ENCODE measurements at regions not wholly inside any gene's neighbourhood (a gene's known extent, or its start where the extent isn't known, plus 50 kb on each side); places are given as distances from the start of the nearest gene placed in this dataset.

- Mint-ChIP-seq H3K36me3 (ENCODE audit: insufficient read depth) (no peaks in the 10 kb centered on the region), H3K4me3 (no peak overlapping the region), H3K27ac (ENCODE audit: low read depth) (no peak overlapping the region), H3K27me3 (peaks cover 12% of the 10 kb centered on the region), H3K9me3 (no peaks in the 10 kb centered on the region), H3K4me1 (no peaks in the 10 kb centered on the region)
- ATAC-seq (replicated peaks; ENCODE audit: extremely low read depth, poor library complexity, severe bottlenecking) = no peak
- no peak for DNase-seq (ENCODE audit: low spot score in 2 of 2)
These were observed 64.2 kb upstream of the ZNF469 start for GRCh38 chr16:88318521-88318920.

DNA sequence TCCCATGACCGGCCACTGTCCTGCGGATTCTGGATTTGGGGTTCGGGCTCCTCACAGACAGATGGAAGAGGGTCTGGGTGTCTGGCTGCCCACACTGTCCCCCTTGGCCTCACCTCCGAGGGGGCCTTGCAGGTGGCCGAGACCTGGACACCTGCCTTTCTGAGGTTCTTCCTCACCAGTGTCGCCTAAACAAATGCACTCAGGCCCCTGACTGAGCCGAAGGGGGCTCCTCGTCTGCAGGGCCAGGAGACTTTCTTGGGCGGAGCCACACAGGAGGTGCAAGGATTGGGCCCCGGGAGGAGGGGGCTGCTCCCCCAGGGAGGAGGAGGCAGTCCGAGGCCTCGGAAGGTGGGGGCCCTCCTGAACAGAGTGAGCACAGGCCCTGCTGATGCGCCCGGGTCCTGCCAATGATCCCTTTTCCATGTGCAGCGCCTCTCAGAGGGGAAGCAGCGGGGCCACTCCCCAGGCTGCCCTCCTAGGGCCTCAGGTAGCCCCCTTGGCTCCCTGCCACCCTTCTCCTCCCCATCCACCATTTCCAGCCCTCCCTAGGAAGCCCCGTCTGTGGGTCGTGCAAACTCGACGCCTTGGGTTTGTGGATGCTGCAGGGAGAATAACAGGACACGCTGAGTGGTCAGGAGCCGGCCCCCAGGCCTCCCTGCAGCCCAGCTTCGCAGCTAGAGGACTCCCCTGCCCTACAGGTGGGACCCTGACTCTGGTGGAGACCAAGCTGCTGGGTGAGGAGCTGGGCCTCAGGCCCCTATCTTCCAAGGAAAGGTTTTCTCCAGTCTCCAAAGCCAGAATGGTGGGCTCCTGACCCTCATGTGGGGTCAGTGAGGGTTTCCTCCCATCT lies 63.4 kb upstream of the ZNF469 start:
- DNase-seq (ENCODE audit: low spot score in 2 of 2) (no peak), ATAC-seq (replicated peaks; ENCODE audit: extremely low read depth, poor library complexity, severe bottlenecking) (no peak)
- Mint-ChIP-seq H3K27ac (ENCODE audit: low read depth) (no peak overlapping the region), H3K27me3 (peaks cover 12% of the 10 kb centered on the region), H3K4me3 (no peak overlapping the region), H3K36me3 (ENCODE audit: insufficient read depth) (no peaks in the 10 kb centered on the region), H3K4me1 (no peaks in the 10 kb centered on the region), H3K9me3 (no peaks in the 10 kb centered on the region)

- Mint-ChIP-seq H3K27ac (ENCODE audit: low read depth) (no peak overlapping the region), H3K36me3 (ENCODE audit: insufficient read depth) (no peaks in the 10 kb centered on the region), H3K4me1 (no peaks in the 10 kb centered on the region), H3K27me3 (peaks cover 12% of the 10 kb centered on the region), H3K4me3 (no peak overlapping the region), H3K9me3 (no peaks in the 10 kb centered on the region)
- DNase-seq (ENCODE audit: low spot score in 2 of 2) (no peak), ATAC-seq (replicated peaks; ENCODE audit: extremely low read depth, poor library complexity, severe bottlenecking) (no peak)
These were observed 61.7 kb upstream of the ZNF469 start for GRCh38 chr16:88320947-88321634.

- no peak overlapping the region for H3K27ac Mint-ChIP-seq (ENCODE audit: low read depth)
- H3K4me3 Mint-ChIP-seq = no peak overlapping the region
These were observed 60.9 kb upstream of the ZNF469 start for GRCh38 chr16:88321635-88322499.

GRCh38 chr16:88322500-88322970 lies 60.2 kb upstream of the ZNF469 start:
- H3K36me3 Mint-ChIP-seq (ENCODE audit: insufficient read depth) = peaks cover under 1% of the 10 kb centered on the region
- H3K27ac Mint-ChIP-seq (ENCODE audit: low read depth) = no peak overlapping the region
- peaks cover 7% of the 10 kb centered on the region for H3K27me3 Mint-ChIP-seq

More at GRCh38 chr16:88321635-88322499, 60.9 kb upstream of the ZNF469 start:
- DNase-seq (ENCODE audit: low spot score in 2 of 2) = no peak
- H3K27me3 Mint-ChIP-seq = peaks cover 12% of the 10 kb centered on the region
- no peaks in the 10 kb centered on the region for H3K36me3 Mint-ChIP-seq (ENCODE audit: insufficient read depth)
- ATAC-seq (replicated peaks; ENCODE audit: extremely low read depth, poor library complexity, severe bottlenecking) = no peak
- no peaks in the 10 kb centered on the region for H3K9me3 Mint-ChIP-seq
- H3K4me1 Mint-ChIP-seq = no peaks in the 10 kb centered on the region

DNA sequence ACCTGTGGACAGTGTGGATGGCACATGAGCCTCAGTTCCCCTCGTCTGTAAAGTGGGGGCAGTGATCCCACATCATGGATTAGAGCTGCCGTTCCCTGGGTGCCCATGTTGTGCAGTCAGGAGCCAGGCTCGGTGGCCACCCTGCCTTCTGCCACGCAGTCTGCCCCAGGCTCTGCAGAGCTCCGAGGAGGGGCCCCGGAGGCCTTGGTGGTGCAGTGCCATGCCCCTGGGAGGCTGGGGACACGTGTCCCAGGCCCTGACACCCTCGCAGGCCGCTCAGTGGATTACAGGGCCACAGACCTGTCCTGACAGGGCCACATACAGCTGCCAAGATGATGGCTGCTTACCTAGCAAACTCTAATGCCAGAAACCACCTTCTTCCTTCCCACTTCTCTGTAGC lies 59.7 kb upstream of the ZNF469 start:
- ATAC-seq (replicated peaks; ENCODE audit: extremely low read depth, poor library complexity, severe bottlenecking) (no peak), DNase-seq (ENCODE audit: low spot score in 2 of 2) (no peak)
- H3K27ac Mint-ChIP-seq (ENCODE audit: low read depth) = no peak overlapping the region
- peaks cover 2% of the 10 kb centered on the region for H3K27me3 Mint-ChIP-seq
- H3K4me1 Mint-ChIP-seq = no peaks in the 10 kb centered on the region
- peaks cover 2% of the 10 kb centered on the region for H3K36me3 Mint-ChIP-seq (ENCODE audit: insufficient read depth)
- H3K9me3 Mint-ChIP-seq = no peaks in the 10 kb centered on the region
- no peak overlapping the region for H3K4me3 Mint-ChIP-seq

More at GRCh38 chr16:88322500-88322970, 60.2 kb upstream of the ZNF469 start:
- no peaks in the 10 kb centered on the region for H3K4me1 Mint-ChIP-seq
- ATAC-seq (replicated peaks; ENCODE audit: extremely low read depth, poor library complexity, severe bottlenecking) = no peak
- no peak for DNase-seq (ENCODE audit: low spot score in 2 of 2)
- H3K9me3 Mint-ChIP-seq = no peaks in the 10 kb centered on the region
- no peak overlapping the region for H3K4me3 Mint-ChIP-seq

GRCh38 chr16:88323546-88324330 lies 59.0 kb upstream of the ZNF469 start:
- no peak overlapping the region for H3K27ac Mint-ChIP-seq (ENCODE audit: low read depth)
- H3K4me3 Mint-ChIP-seq = no peak overlapping the region
- H3K9me3 Mint-ChIP-seq = no peaks in the 10 kb centered on the region
- no peaks in the 10 kb centered on the region for H3K27me3 Mint-ChIP-seq
- ATAC-seq (replicated peaks; ENCODE audit: extremely low read depth, poor library complexity, severe bottlenecking) = no peak
- no peaks in the 10 kb centered on the region for H3K4me1 Mint-ChIP-seq
- H3K36me3 Mint-ChIP-seq (ENCODE audit: insufficient read depth) = peaks cover 2% of the 10 kb centered on the region
- DNase-seq (ENCODE audit: low spot score in 2 of 2) = no peak

DNA sequence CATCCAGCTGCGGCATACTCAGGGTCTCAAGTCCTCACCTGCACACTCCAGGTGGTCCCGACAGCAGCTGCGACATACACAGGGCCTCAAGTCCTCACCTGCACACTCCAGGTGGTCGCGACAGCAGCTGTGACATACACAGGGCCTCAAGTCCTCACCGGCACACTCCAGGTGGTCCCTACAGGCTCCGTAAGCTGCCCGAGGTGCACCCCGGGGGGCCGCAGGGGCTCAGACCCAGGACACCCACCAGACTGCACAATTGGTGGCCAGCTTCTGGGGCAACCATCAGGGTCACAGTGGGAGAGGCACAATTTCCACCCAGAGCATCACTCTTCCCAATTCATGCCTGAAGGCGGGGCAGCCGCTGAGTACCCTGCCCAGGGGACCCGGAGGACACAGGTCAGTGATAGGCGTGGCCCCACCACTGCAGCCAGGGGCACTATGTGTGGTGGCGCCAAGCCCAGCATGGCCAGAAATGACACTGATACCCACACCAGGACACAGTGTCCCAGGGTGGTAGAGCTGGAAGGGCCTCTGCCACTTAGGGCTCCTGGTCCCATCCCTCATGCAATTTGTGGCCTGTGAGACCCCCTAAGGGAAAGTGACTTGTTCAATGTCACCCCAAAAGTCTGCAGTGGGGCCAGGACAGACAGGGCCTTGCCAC lies 57.5 kb upstream of the ZNF469 start:
- peaks cover 2% of the 10 kb centered on the region for H3K36me3 Mint-ChIP-seq (ENCODE audit: insufficient read depth)
- H3K27me3 Mint-ChIP-seq = no peaks in the 10 kb centered on the region
- H3K4me3 Mint-ChIP-seq = no peak overlapping the region
- no peak overlapping the region for H3K27ac Mint-ChIP-seq (ENCODE audit: low read depth)
- DNase-seq (ENCODE audit: low spot score in 2 of 2) (no peak), ATAC-seq (replicated peaks; ENCODE audit: extremely low read depth, poor library complexity, severe bottlenecking) (no peak)
- H3K4me1 Mint-ChIP-seq = no peaks in the 10 kb centered on the region
- H3K9me3 Mint-ChIP-seq = no peaks in the 10 kb centered on the region

DNA sequence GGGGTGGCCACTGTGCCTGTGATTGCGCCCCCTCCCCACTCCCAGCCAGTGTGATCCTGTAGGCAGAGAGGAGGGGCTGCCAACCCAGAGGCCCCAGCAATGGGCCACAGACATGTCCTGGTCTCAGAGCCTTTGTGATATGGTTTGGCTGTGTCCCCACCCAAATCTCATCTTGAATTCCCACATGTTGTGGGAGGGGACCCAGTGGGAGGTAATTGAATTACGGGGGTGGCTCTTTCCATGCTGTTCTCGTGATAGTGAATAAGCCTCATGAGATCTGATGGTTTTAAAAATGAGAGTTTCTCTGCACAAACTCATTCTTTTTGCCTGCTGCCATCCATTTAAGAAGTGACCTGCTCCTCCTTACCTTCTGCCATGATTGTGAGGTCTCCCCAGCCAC lies 56.8 kb upstream of the ZNF469 start:
- H3K27me3 Mint-ChIP-seq = no peaks in the 10 kb centered on the region
- DNase-seq (ENCODE audit: low spot score in 2 of 2) (no peak), ATAC-seq (replicated peaks; ENCODE audit: extremely low read depth, poor library complexity, severe bottlenecking) (no peak)
- H3K27ac Mint-ChIP-seq (ENCODE audit: low read depth) = no peak overlapping the region
- no peak overlapping the region for H3K4me3 Mint-ChIP-seq
- H3K9me3 Mint-ChIP-seq = no peaks in the 10 kb centered on the region
- no peaks in the 10 kb centered on the region for H3K4me1 Mint-ChIP-seq
- peaks cover 2% of the 10 kb centered on the region for H3K36me3 Mint-ChIP-seq (ENCODE audit: insufficient read depth)

DNA sequence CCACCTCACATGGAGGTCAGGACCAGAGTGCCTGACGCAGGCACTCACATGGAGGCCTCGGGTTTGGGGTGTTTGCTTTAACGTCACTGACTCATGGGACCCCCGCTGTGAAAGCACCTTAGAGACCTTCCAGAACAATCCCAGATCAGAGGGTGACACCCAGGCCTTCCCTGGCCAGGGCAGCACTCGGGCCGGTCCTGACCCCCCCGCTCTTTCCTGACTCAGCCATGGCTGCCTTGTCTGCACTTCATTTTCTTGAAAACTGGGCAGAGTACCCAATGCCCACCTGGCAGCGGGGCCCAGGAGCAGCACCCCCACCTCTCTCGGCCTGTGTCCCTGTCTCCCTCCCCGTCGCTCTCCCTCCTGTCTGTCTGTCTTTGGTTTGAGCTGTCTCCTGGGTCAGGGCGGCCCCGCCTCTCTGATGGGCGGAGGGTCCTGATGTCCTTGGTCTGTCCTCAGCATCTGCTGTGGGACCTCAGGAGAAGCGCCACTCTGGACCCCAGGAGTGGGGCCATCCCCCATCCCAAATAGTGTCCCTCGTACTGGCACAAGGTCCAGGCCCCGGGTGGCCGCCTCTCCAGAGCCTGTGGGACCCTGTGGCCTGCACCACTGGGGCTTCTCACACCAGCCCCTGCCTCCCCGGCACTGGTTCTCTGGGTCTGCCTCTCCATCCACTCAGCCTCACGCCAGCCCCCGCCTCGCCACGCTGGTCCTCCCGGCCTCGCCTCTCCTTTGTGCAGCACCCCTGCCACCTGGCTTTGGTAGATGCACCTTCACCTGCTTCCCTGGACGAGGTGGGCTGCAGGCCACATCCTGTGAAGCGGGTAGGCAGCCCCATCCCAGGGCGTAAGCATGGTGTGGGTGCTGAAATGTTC lies 55.9 kb upstream of the ZNF469 start:
- H3K4me3 Mint-ChIP-seq = no peak overlapping the region

More for the DNA sequence above, 55.9 kb upstream of the ZNF469 start:
- Mint-ChIP-seq H3K27me3 (no peaks in the 10 kb centered on the region), H3K36me3 (ENCODE audit: insufficient read depth) (peaks cover 2% of the 10 kb centered on the region), H3K4me1 (no peaks in the 10 kb centered on the region), H3K27ac (ENCODE audit: low read depth) (no peak overlapping the region), H3K9me3 (no peaks in the 10 kb centered on the region)
- ATAC-seq (replicated peaks; ENCODE audit: extremely low read depth, poor library complexity, severe bottlenecking) (no peak), DNase-seq (ENCODE audit: low spot score in 2 of 2) (no peak)

All from central memory CD8-positive, alpha-beta T cell (primary cell).